ENCODE measurements at regions not wholly inside any gene's neighbourhood (a gene's known extent, or its start where the extent isn't known, plus 50 kb on each side); places are given as distances from the start of the nearest gene placed in this dataset.
"Not testable (repeated sequence)": the region's sequence is repeated elsewhere in the genome, so short reads cannot be mapped to it uniquely, and the experiment has no call there.

- TF ChIP-seq CTCF (IDR thresholded peaks at IDR 0.05); SIN3A (IDR thresholded peaks at IDR 0.05; ENCODE audit: borderline replicate concordance, low read depth, low read length): not testable (repeated sequence)
Observed at GRCh38 chr16:21522846-21523245, 76.5 kb upstream of the METTL9 start.

Data from SK-N-SH (cell line).